ENCODE measurements at regions not wholly inside any gene's neighbourhood (a gene's known extent, or its start where the extent isn't known, plus 50 kb on each side); places are given as distances from the start of the nearest gene placed in this dataset.

GRCh38 chr11:114821621-114822412 lies 143.5 kb downstream of the NXPE2 start:
- H3K36me3 ChIP-seq (ENCODE audit: insufficient read depth in 1 of 2, low read depth in 1 of 2): no peaks in the 10 kb centered on the region
- no peaks in the 10 kb centered on the region for H3K4me1 ChIP-seq
- no peak for TF ChIP-seq CTCF (IDR thresholded peaks at IDR 0.05)
- H3K4me3 ChIP-seq: no peak overlapping the region
- H3K27ac ChIP-seq: no peak overlapping the region
- peak in 2 of 4 donors; percentile 72 to 86 for ATAC-seq
- WGBS, 3 donors: 75 to 83% (median 76%) methylated on average over 11 of the region's 11 CpGs
- DNase-seq: no peak
- H3K27me3 ChIP-seq (ENCODE audit: insufficient read depth in 3 of 3, low read length in 2 of 3): peaks cover 0 to 6% (median 0%) of the 10 kb centered on the region in 3 donors
- intact Hi-C loops (cut with DNase I): no loop called here
- no peaks in the 10 kb centered on the region for H3K9me3 ChIP-seq

DNA sequence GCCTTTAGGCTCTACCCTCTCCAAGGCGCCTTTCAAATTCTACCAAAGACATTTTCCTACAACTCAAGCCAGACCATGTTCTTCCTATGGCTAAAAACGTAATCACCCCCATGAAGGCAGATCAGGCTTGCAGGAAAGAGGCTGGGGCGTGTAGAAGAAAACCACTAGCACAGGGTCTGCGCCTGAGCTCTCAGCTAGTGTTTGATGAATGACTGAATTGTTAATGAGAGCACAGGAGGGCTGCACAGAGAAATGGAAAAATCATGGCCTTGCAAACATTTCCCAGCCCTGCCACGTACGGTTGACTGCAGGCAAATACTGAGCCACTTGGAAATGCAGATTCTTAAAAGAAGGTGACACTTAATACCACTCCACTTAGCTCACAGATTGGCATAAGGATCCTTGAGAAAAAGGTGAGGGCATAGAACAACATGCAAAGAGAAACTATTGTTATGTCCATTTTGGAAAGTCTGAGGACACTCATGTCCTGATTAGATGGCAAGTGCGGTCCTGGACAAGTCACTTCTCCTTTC lies 148.6 kb downstream of the NXPE2 start:
- intact Hi-C loops (cut with DNase I): no loop called here
- H3K27me3 ChIP-seq (ENCODE audit: insufficient read depth in 3 of 3, low read length in 2 of 3): no peaks in the 10 kb centered on the region
- no peaks in the 10 kb centered on the region for H3K36me3 ChIP-seq (ENCODE audit: insufficient read depth in 1 of 2, low read depth in 1 of 2)
- H3K27ac ChIP-seq: no peak overlapping the region
- H3K9me3 ChIP-seq: no peaks in the 10 kb centered on the region
- ATAC-seq: no peak
- H3K4me3 ChIP-seq: no peak overlapping the region
- WGBS, 3 donors: 80 to 88% (median 87%) methylated on average over 7 of the region's 7 CpGs
- no peak for DNase-seq
- no peak for TF ChIP-seq CTCF (IDR thresholded peaks at IDR 0.05)
- H3K4me1 ChIP-seq: no peaks in the 10 kb centered on the region

DNA sequence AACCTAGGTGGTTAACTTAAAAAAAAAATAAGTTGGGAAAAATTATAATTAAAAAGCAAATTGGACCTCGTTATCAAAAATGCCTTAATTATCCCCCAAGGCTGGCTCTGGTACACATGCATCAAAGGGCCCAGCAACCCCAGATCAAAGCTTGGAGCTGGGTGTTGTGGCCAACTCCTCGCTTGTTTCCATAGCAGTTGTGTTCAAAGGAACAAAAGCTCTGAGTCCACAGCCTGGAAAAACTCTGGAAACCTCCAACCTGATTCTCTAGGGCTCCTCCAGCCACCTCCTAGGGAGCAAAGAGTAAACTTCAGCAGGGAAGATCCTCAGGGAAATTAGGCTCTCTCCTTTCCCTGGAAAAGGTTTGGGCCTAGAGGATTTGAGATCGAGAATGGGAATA lies 149.4 kb downstream of the NXPE2 start:
- no peak overlapping the region for H3K27ac ChIP-seq

DNA sequence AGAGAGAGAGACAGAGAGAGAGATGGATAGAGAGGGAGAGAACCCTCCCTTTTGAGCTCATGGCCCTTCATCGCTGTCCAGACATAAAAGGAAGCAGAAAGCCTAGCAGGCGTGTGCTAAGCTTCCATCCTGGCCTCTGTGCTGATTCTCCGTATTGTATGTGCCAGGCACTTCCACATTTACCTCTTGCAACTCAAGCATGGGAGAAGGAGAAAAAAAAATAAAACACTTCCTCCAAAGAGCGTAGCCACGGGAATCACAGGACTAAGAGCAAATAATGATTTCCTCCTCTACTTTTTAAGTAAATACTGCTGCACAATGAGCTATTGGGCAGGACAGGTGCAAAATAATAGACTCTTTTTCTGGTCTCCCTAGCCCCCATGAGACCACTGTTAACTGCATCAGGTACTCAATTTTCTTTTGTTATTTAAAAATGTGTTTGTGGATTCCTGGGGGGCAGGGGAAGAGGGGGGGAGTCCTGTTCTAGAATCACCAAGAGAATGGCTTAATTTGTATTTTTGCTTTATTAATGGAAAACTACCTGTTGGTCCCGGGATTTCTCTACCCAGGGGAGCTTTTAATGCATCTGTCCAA lies 154.3 kb downstream of the NXPE2 start:
- DNase-seq (no peak), ATAC-seq (no peak)
- H3K36me3 ChIP-seq (ENCODE audit: insufficient read depth in 1 of 2, low read depth in 1 of 2): no peaks in the 10 kb centered on the region
- 27 to 35% (median 32%) methylated on average over 6 of the region's 6 CpGs for WGBS, 3 donors
- no peak for TF ChIP-seq CTCF (IDR thresholded peaks at IDR 0.05)
- no peak overlapping the region for H3K4me3 ChIP-seq
- no peak overlapping the region for H3K27ac ChIP-seq
- H3K27me3 ChIP-seq (ENCODE audit: insufficient read depth in 3 of 3, low read length in 2 of 3): peaks cover 0 to 2% (median 0%) of the 10 kb centered on the region in 3 donors
- no peaks in the 10 kb centered on the region for H3K9me3 ChIP-seq
- no peaks in the 10 kb centered on the region for H3K4me1 ChIP-seq
- intact Hi-C loops (cut with DNase I): no loop called here

More for the DNA sequence above, 149.4 kb downstream of the NXPE2 start:
- DNase-seq (no peak), ATAC-seq (no peak)
- H3K4me3 ChIP-seq: no peak overlapping the region
- no peaks in the 10 kb centered on the region for H3K9me3 ChIP-seq
- intact Hi-C loops (cut with DNase I): no loop called here
- no peaks in the 10 kb centered on the region for H3K4me1 ChIP-seq
- no peaks in the 10 kb centered on the region for H3K27me3 ChIP-seq (ENCODE audit: insufficient read depth in 3 of 3, low read length in 2 of 3)
- WGBS, 3 donors: 79 to 86% (median 84%) methylated on average over 3 of the region's 3 CpGs
- no peaks in the 10 kb centered on the region for H3K36me3 ChIP-seq (ENCODE audit: insufficient read depth in 1 of 2, low read depth in 1 of 2)
- TF ChIP-seq CTCF (IDR thresholded peaks at IDR 0.05): no peak

Data from psoas muscle (tissue), 7 donors.